OCI-LY7 (cell line): ENCODE measurements at regions not wholly inside any gene's neighbourhood (a gene's known extent, or its start where the extent isn't known, plus 50 kb on each side); places are given as distances from the start of the nearest gene placed in this dataset.
"Not testable (repeated sequence)": the region's sequence is repeated elsewhere in the genome, so short reads cannot be mapped to it uniquely, and the experiment has no call there.

ENCODE experiments used
- BruUV-seq: library from RNA; stranded (reverse); fragments of 400-500 nt; replicated peaks from 2 replicates; lab custom pipeline; 2021; lab: Mats Ljungman, UMichigan
- CTCF ChIA-PET: fragments of 300-600 bp; sonication (Branson Sonifier 250); formaldehyde crosslinking; loops from one replicate; lab custom pipeline; 2022; ENCODE audit warnings: antibody characterized with exemption; ENCODE audit not compliant: unreplicated experiment; lab: Charles Lee
- POLR2A ChIA-PET: fragments of 300-600 bp; sonication (Branson Sonifier 250); formaldehyde crosslinking; loops from one replicate; lab custom pipeline; 2022; ENCODE audit warnings: antibody characterized with exemption; lab: Charles Lee
- DNase-seq: peaks from one replicate; pipeline ENCODE4 v3.0.0-alpha.2; 2015; ENCODE audit warnings: low spot score
- H2AFZ ChIP-seq: fragments of 200-600 bp; sonication (generic), shearing (Covaris generic); 2 replicates; pipeline ENCODE4 v1.6.1; 2014; ENCODE audit warnings: mild to moderate bottlenecking, antibody characterized with exemption, low read length, moderate library complexity
- H3K27ac ChIP-seq: fragments of 200-600 bp; sonication (generic); 2 replicates; pipeline ENCODE4 v1.5.1; 2014; ENCODE audit warnings: mixed run types, low read depth, mild to moderate bottlenecking, moderate library complexity, low read length, inconsistent platforms; ENCODE audit not compliant: poor library complexity, severe bottlenecking
- H3K36me3 ChIP-seq: fragments of 200-600 bp; sonication (generic); 2 replicates; pipeline ENCODE4 v1.6.1; 2014; ENCODE audit warnings: mild to moderate bottlenecking, antibody characterized with exemption, low read length, moderate library complexity, mixed read lengths; ENCODE audit not compliant: insufficient read depth
- H3K4me1 ChIP-seq: fragments of 200-600 bp; sonication (generic); 2 replicates; pipeline ENCODE4 v1.5.1; 2014; ENCODE audit warnings: mild to moderate bottlenecking, low read length; ENCODE audit not compliant: insufficient read depth, poor library complexity, severe bottlenecking
- H3K4me2 ChIP-seq: fragments of 200-600 bp; sonication (generic); 2 replicates; pipeline ENCODE4 v1.6.1; 2014; ENCODE audit warnings: mild to moderate bottlenecking, low read length
- H3K4me3 ChIP-seq: fragments of 200-600 bp; sonication (generic); 2 replicates; pipeline ENCODE4 v1.5.1; 2014; ENCODE audit warnings: mild to moderate bottlenecking, low read depth, low read length; ENCODE audit not compliant: poor library complexity, severe bottlenecking
- H3K79me2 ChIP-seq: fragments of 200-600 bp; sonication (generic); 2 replicates; pipeline ENCODE4 v1.6.1; 2016; ENCODE audit warnings: low read depth, mild to moderate bottlenecking, low read length, moderate library complexity, mixed read lengths; ENCODE audit not compliant: insufficient read depth
- H3K9me2 ChIP-seq: fragments of 200-600 bp; sonication (generic); 2 replicates; pipeline ENCODE4 v1.6.1; 2016; ENCODE audit warnings: mild to moderate bottlenecking, low read length, mixed read lengths; ENCODE audit not compliant: insufficient read depth
- H3K9me3 ChIP-seq: fragments of 200-600 bp; sonication (generic); 2 replicates; pipeline ENCODE4 v1.6.1; 2014; ENCODE audit warnings: mild to moderate bottlenecking, mixed run types, low read length, mixed read lengths
- H4K20me1 ChIP-seq: fragments of 200-600 bp; sonication (generic); 2 replicates; pipeline ENCODE4 v1.6.1; 2014; ENCODE audit warnings: mild to moderate bottlenecking, antibody characterized with exemption, low read length, moderate library complexity, mixed read lengths; ENCODE audit not compliant: insufficient read depth
- EZH2phosphoT487 ChIP-seq: fragments of 200-600 bp; sonication (generic); IDR thresholded peaks from 2 replicates; pipeline ENCODE4 v1.6.1; 2018; ENCODE audit warnings: low read depth, borderline replicate concordance, mild to moderate bottlenecking, mixed run types, antibody characterized with exemption, low read length, moderate library complexity, mixed read lengths
- intact Hi-C: fragments of 100-400 bp; cut with micrococcal nuclease; formaldehyde crosslinking; loops from one replicate; pipeline ENCODE4 v1.10.0; 2022; ENCODE audit not compliant: unreplicated experiment
- TF ChIP-seq, protein P1 (sequence below): fragments of 200-600 bp; sonication (generic); conservative IDR thresholded peaks from 2 replicates; pipeline ENCODE4 v1.5.1; 2014; ENCODE audit warnings: mild to moderate bottlenecking, antibody characterized with exemption, low read length, moderate library complexity, mixed read lengths

DNA sequence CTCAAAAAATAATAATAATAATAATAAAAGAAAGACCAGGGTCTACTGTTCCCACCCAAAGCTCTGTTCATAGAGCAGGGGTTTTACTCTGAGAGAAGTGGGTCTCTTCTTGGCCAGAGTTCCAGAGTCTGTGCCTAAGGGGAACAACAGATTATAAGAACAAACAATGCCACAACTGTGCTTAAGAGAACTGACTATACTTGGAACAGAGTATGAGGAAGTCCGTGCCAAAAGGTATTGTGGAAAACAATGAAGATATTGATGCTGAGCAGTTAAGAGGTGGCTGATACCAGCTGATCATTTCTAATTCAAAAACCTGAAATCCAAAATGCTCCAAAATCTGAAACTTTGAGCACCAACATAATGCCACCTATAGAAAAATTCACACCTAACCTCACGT lies 229.6 kb downstream of the FBXO8 start:
- H3K9me2 ChIP-seq: no peaks in the 10 kb centered on the region
- no peak overlapping the region for H2AFZ ChIP-seq
- no TSS peak for BruUV-seq
- H3K4me3 ChIP-seq: no peak overlapping the region
- no peak for DNase-seq
- no peak overlapping the region for H3K4me2 ChIP-seq
- no peaks in the 10 kb centered on the region for H3K36me3 ChIP-seq
- H3K4me1 ChIP-seq: peaks cover 4% of the 10 kb centered on the region
- H3K9me3 ChIP-seq: no peaks in the 10 kb centered on the region
- ChIA-PET POLR2A (no interaction called here), CTCF (no interaction called here)
- TF ChIP-seq, protein P1, sequence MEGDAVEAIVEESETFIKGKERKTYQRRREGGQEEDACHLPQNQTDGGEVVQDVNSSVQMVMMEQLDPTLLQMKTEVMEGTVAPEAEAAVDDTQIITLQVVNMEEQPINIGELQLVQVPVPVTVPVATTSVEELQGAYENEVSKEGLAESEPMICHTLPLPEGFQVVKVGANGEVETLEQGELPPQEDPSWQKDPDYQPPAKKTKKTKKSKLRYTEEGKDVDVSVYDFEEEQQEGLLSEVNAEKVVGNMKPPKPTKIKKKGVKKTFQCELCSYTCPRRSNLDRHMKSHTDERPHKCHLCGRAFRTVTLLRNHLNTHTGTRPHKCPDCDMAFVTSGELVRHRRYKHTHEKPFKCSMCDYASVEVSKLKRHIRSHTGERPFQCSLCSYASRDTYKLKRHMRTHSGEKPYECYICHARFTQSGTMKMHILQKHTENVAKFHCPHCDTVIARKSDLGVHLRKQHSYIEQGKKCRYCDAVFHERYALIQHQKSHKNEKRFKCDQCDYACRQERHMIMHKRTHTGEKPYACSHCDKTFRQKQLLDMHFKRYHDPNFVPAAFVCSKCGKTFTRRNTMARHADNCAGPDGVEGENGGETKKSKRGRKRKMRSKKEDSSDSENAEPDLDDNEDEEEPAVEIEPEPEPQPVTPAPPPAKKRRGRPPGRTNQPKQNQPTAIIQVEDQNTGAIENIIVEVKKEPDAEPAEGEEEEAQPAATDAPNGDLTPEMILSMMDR: no peak
- no peak for TF ChIP-seq EZH2phosphoT487
- no peaks in the 10 kb centered on the region for H3K79me2 ChIP-seq
- no peaks in the 10 kb centered on the region for H4K20me1 ChIP-seq
- no peak overlapping the region for H3K27ac ChIP-seq
- intact Hi-C loops: no loop called here

DNA sequence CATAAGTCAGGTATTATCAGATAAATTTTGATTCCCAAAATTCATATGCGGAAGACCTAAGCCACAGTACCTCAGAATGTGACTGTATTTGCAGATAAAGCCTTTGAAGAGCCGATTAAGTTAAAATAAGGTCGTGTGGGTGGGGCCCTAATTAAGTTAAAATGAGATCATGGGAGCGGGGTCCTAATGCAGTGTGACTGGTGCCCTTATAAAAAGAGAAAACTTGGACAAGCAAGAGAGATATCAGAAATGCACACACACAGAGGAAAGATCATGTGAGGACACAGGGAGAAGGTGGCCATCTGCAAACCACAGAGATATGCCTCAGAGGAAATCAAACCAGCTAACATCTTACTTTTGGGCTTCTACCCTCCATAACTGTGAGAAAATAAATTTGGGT lies 236.1 kb downstream of the FBXO8 start:
- TF ChIP-seq EZH2phosphoT487: no peak
- TF ChIP-seq, protein P1: no peak

DNA sequence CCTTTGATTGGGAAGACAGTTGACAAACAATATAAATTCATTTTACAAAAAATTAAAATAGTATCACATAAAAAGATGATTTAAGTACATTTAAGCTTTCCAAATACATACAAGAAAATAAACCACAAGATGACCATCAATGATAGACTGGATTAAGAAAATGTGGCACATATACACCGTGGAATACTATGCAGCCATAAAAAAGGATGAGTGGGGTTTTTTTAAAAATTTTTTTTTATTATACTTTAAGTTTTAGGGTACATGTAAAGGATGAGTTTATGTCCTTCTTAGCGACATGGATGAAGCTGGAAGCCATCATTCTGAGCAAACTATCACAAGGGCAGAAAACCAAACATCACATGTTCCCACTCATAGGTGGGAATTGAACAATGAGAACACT lies 237.6 kb downstream of the FBXO8 start:
- H3K27ac ChIP-seq, POLR2A ChIA-PET, H3K9me3 ChIP-seq, H3K9me2 ChIP-seq, H3K36me3 ChIP-seq, H2AFZ ChIP-seq, H4K20me1 ChIP-seq, CTCF ChIA-PET, BruUV-seq, H3K4me3 ChIP-seq, H3K4me1 ChIP-seq, intact Hi-C loops, H3K79me2 ChIP-seq, DNase-seq, H3K4me2 ChIP-seq: not testable (repeated sequence)

More for the DNA sequence above, 236.1 kb downstream of the FBXO8 start:
- Histone ChIP-seq H3K4me3 (no peak overlapping the region), H3K9me3 (no peaks in the 10 kb centered on the region), H3K4me1 (no peaks in the 10 kb centered on the region), H3K36me3 (no peaks in the 10 kb centered on the region), H2AFZ (no peak overlapping the region), H3K79me2 (no peaks in the 10 kb centered on the region), H3K27ac (no peak overlapping the region), H4K20me1 (no peaks in the 10 kb centered on the region), H3K4me2 (no peak overlapping the region), H3K9me2 (no peaks in the 10 kb centered on the region)
- no peak for DNase-seq
- CTCF ChIA-PET: no interaction called here
- no TSS peak for BruUV-seq
- intact Hi-C loops: no loop called here
- POLR2A ChIA-PET: no interaction called here
